ENCODE measurements at regions not wholly inside any gene's neighbourhood (a gene's known extent, or its start where the extent isn't known, plus 50 kb on each side); places are given as distances from the start of the nearest gene placed in this dataset.
"Not testable (repeated sequence)": the region's sequence is repeated elsewhere in the genome, so short reads cannot be mapped to it uniquely, and the experiment has no call there.

GRCh38 chr10:29838539-29838938 is 203.8 kb upstream of the SVIL start:
- no peak for DNase-seq (ENCODE audit: extremely low read depth in 1 of 11, low read depth in 9 of 11, low spot score in 4 of 11)

DNA sequence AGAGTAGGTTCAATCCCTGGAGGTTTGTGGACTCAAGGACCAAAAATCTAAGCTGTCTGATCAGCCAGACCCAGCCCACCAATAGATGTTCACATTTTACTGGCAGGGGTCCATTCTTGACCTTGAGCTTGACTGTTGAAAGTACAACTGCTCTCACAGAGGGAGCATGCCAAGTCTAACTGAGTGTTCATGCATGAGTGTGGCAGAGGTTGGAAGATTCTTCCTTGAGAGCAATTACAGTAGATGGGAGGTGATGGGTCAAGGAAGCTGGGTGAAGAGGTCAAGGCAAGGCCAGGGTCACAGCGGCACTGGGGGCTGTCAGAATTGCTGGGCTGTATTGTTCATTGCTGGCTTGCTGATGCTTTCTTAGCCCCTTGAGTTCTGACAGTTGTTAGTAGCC is 202.8 kb upstream of the SVIL start:
- DNase-seq (ENCODE audit: extremely low read depth in 1 of 11, low read depth in 9 of 11, low spot score in 4 of 11) = no peak

- no peak for DNase-seq (ENCODE audit: extremely low read depth in 1 of 11, low read depth in 9 of 11, low spot score in 4 of 11)
Measured at GRCh38 chr10:29836396-29836795, 201.6 kb upstream of the SVIL start.

GRCh38 chr10:29835055-29835454 is 200.3 kb upstream of the SVIL start:
- DNase-seq (ENCODE audit: extremely low read depth in 1 of 11, low read depth in 9 of 11, low spot score in 4 of 11) = no peak

DNA sequence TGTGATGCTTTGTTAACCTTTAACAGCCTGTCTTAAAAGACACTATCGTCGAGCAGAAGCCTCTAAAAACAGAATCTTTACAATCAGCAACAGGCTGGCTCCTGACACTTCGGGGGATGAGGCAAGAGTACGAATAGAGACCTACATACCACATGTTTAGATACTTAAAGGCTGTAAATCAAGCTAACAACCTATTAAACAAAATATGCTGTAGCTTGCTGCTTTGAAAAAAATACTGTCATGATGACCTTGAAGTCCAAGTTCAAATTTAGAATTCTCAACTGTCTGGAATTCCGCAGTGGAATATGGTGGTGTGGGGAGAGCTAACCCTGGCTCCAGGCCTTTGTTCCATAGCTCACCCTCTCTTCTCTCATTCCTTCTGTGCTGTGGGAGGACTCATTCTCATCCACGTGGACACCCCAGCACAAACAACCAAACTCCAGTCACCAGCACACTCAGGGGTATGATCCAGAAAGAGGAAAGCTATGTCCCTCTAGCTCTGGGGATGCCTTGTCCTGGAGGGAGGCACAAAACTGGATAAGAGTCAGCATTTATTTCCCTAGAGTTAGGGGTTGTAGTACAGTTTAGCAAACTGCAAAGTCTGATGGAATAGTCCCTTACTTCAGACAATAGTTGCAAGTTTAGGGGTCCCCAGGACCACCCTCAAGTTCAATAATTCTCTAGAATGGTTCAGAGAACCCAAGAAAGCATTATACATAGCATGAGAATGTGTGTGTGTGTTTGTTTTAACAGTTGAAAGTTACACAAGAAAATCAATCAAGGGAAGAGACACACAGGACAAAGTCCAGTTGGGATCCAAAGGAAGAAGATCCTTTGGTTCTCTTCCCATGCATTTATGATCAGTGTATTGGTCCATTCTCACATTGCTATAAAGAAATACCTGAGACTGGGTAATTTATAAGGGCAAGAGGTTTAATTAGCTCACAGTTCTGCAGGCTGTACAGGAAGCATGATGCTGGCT is 196.1 kb upstream of the SVIL start:
- peak in 1 of 11 donors; percentile 24 for DNase-seq (ENCODE audit: extremely low read depth in 1 of 11, low read depth in 9 of 11, low spot score in 4 of 11)

- no peak for DNase-seq (ENCODE audit: extremely low read depth in 1 of 11, low read depth in 9 of 11, low spot score in 4 of 11)
Measured at GRCh38 chr10:29829776-29830175, 195.0 kb upstream of the SVIL start.

- DNase-seq (ENCODE audit: extremely low read depth in 1 of 11, low read depth in 9 of 11, low spot score in 4 of 11) = no peak
Measured at GRCh38 chr10:29828956-29829355, 194.2 kb upstream of the SVIL start.

DNA sequence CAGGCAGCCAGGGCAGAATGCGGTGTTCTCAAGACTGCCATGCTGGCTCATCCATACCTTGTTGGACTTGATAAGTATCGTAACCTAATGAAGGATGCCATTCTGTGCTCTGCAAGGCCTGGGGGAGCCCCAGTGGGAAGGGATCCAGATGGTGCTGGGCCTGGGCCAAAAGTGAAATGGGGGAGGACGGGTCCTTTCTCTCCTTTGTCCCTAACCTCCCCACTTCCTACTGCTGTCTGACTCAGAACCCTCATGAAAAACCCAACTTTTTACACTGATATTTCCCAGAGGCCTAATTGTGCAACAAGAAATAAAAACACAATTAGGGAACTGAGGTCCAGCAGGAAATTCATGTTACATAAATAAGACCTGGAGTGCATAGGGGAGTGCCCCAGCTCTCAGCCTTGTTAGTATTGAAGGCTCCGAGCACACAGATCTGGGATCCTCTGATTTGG is 193.7 kb upstream of the SVIL start:
- DNase-seq (ENCODE audit: extremely low read depth in 1 of 11, low read depth in 9 of 11, low spot score in 4 of 11) = no peak

DNA sequence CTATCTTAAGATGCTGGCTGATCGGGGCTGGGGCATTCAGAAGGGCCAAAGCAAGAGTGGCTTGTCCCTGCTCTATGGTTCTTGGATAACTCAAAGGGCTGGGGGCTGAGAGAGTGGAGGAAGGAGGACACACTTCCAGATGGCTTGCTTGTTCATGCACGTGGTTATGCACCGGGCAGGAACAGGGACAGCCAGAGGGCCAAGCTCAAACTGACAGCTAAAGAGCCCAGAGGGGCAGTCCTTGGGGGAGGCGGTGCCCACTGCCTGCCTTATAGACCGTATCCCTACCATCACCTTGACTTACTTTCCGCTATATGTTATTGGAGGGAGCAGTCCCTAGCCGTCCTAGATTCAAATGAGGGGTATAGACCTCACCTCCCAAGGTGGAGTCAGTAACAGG is 192.7 kb upstream of the SVIL start:
- DNase-seq (ENCODE audit: extremely low read depth in 1 of 11, low read depth in 9 of 11, low spot score in 4 of 11) = no peak

DNA sequence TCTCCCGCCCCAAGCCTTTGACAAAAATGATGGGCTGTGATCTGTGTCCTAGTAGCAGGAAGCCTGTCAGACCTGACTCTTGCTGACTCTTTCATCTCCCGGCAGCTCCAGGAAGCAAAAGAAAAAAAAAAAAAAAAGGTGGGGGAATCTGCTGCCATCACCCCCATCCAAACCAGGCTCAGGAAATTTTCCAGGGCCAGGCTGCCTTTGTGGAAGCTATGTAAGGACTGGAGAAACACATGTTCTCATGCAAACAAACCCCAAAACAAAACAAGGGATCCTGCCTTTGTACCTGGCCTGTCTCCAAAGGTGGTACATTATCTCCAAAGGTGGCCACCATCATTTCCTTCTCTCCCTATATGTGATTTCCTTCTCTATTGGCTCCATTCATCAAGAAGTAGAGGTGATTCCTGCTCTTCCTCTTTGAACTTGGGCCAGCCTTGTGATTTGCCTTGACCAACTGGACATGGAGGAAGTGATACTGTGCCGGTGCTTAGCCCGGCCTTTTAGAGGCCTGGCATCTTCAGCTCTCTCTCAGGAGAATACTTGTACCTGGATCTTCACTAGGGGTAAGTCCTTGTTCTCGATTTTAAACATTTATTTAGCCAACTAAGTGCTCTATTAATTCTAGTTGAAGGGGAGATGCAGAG is 192.2 kb upstream of the SVIL start:
- DNase-seq (ENCODE audit: extremely low read depth in 1 of 11, low read depth in 9 of 11, low spot score in 4 of 11) = no peak

DNA sequence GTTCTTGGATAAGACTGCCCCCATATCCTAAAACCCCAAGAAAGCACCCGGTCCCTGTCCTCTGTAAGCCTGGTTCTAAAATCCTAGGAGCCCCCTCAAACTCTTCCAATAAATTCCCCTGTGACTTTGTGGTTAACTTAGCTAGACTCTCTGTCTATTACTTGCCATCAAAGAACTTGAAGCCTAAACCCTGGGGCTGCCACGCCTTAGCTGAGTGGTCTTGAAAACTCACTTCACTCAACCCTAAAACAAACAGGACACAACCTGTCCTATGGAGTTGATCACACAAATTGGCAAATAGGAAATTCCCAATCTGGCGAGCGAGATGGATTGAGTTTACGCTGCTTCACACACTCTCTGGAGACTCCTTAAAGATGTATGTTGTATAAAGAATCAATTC is 191.4 kb upstream of the SVIL start:
- no peak for DNase-seq (ENCODE audit: extremely low read depth in 1 of 11, low read depth in 9 of 11, low spot score in 4 of 11)

- DNase-seq (ENCODE audit: extremely low read depth in 1 of 11, low read depth in 9 of 11, low spot score in 4 of 11) = no peak
Measured at GRCh38 chr10:29823553-29824080, 188.8 kb upstream of the SVIL start.

DNA sequence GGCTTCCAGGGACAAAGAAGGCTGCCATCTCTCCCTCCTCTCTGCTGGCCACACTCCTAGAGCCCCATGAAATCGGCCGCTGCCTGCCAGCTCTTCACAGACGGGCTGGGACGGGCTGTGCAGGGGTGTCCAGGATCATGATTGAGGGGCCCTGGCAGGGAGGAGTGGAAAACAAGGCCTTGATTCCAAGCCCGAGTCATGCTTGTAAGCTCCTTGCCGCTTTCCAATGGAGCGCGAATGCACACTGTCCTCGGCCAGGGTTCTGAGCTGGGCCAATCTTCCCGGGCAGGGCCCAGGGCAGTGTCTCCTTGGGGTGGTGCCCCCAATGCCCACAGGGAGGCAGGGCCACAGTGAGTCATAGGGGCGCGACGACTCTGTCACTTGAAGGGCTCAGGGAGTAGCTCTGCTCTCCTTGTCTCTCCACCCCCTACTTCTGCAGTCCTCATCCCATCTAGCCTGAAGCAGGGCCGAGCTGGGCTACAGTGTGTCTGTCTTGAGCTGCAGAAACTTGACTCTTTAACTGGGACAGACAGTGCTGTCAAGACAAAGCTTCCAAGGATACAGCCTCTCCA is 186.2 kb upstream of the SVIL start:
- no peak for DNase-seq (ENCODE audit: extremely low read depth in 1 of 11, low read depth in 9 of 11, low spot score in 4 of 11)

DNA sequence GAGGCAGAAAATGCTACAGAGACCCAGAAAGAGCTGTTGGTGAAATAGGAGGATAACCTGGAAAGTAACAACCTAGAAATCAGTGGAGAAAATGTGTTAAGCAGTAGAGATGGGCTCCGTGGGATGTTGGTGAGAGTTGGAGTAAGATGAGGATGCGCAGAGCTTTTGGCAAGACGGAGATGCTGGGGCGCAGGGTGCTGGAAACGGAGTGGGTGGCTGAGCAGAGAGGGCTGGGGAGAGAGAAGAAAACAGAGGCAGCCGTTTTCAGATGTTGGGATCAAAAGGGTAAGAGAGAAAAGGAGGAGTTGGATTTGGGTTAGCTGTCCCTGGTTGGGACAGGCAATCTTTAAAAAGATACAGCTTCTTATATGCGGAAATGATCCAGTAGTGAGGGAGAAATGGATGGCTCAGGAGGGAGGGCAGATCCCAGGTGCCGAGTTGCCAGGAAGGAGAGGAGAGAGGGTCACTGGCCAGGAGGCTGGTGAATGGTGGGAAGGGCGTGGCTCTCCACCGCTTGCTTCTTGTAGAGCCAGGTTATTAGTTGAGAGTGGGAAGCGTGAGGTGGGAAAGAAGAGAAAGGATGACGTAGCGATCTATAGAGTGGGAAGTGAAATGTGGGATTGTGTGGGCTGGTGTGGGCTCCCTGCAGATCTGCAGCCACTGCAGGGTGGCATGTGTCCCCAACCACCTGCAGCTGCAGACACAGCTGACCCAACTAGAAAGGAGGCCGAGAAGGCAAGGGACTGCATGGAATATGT is 182.2 kb upstream of the SVIL start:
- DNase-seq (ENCODE audit: extremely low read depth in 1 of 11, low read depth in 9 of 11, low spot score in 4 of 11) = no peak

- DNase-seq (ENCODE audit: extremely low read depth in 1 of 11, low read depth in 9 of 11, low spot score in 4 of 11) = no peak
Measured at GRCh38 chr10:29815572-29815971, 180.8 kb upstream of the SVIL start.

GRCh38 chr10:29811751-29812427 is 177.1 kb upstream of the SVIL start:
- DNase-seq (ENCODE audit: extremely low read depth in 1 of 11, low read depth in 9 of 11, low spot score in 4 of 11) = peak in 6 of 11 donors; percentile 25 to 57 (median 48)

GRCh38 chr10:29810816-29811215 is 176.0 kb upstream of the SVIL start:
- DNase-seq (ENCODE audit: extremely low read depth in 1 of 11, low read depth in 9 of 11, low spot score in 4 of 11) = no peak

GRCh38 chr10:29810231-29810630 is 175.5 kb upstream of the SVIL start:
- DNase-seq (ENCODE audit: extremely low read depth in 1 of 11, low read depth in 9 of 11, low spot score in 4 of 11) = not testable (repeated sequence)

GRCh38 chr10:29809383-29809782 is 174.6 kb upstream of the SVIL start:
- DNase-seq (ENCODE audit: extremely low read depth in 1 of 11, low read depth in 9 of 11, low spot score in 4 of 11) = no peak

All from renal cortex interstitium (tissue), 11 donors.